Amniotic stem cell (primary cell): ENCODE measurements at regions not wholly inside any gene's neighbourhood (a gene's known extent, or its start where the extent isn't known, plus 50 kb on each side); places are given as distances from the start of the nearest gene placed in this dataset.
"Not testable (repeated sequence)": the region's sequence is repeated elsewhere in the genome, so short reads cannot be mapped to it uniquely, and the experiment has no call there.

ENCODE experiments used
- DNase-seq: peaks from one replicate; lab custom pipeline; 2025; lab: John Stamatoyannopoulos, UW

GRCh38 chr16:16624367-16624766 is 245.4 kb downstream of the NPIPA7 start:
- DNase-seq: not testable (repeated sequence)

- DNase-seq: not testable (repeated sequence)
Measured at GRCh38 chr16:16625140-16625539, 246.2 kb downstream of the NPIPA7 start.

GRCh38 chr16:16627865-16628264 is 248.9 kb downstream of the NPIPA7 start:
- DNase-seq: not testable (repeated sequence)

GRCh38 chr16:16638231-16638630 is 259.3 kb downstream of the NPIPA7 start:
- DNase-seq: not testable (repeated sequence)

- DNase-seq: not testable (repeated sequence)
Measured at GRCh38 chr16:16638714-16639113, 259.8 kb downstream of the NPIPA7 start.

DNA sequence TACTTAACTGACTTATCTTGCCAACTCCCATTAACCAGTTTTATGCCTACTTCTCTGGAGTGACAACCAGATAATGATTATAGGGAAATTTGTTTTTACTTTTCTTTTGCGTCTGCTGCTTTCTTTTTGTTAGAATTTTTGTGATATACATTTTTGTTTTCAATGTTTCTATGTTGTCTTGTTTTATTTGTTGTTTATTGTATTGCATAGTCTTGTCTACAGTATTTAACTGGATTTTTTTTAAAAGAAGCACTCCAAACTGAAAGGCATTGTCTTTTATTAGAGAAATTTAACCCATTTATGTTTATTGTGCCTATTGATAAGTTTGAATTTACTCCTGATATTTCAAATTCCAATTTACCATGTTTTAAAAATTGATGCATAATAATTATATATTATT is 264.9 kb downstream of the NPIPA7 start:
- not testable (repeated sequence) for DNase-seq

DNA sequence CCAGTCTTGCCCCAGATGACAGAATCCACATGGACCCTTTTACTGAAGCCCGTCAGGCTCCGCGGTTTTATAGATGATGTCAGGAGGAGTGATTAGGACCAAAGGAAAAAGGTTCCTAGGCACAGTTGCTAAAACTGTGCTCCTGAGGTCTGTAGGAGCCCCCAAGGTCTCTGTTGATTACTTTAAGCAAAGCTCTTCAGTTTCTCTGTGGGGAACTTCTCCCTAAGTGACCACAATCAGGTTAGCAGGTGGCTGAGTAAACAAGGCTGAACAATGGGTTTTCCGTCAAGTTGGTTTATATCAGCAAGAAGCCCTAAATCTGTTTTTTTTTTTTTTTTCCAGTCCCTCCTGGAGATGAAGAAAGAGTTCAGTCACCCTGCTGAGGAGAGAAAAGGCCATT is 269.1 kb downstream of the NPIPA7 start:
- DNase-seq: not testable (repeated sequence)

- DNase-seq: not testable (repeated sequence)
Measured at GRCh38 chr16:16672180-16672812, 293.4 kb downstream of the NPIPA7 start.

GRCh38 chr16:16674820-16675219 is 295.9 kb downstream of the NPIPA7 start:
- DNase-seq: not testable (repeated sequence)

GRCh38 chr16:16721849-16722248 is 342.9 kb downstream of the NPIPA7 start:
- not testable (repeated sequence) for DNase-seq

DNA sequence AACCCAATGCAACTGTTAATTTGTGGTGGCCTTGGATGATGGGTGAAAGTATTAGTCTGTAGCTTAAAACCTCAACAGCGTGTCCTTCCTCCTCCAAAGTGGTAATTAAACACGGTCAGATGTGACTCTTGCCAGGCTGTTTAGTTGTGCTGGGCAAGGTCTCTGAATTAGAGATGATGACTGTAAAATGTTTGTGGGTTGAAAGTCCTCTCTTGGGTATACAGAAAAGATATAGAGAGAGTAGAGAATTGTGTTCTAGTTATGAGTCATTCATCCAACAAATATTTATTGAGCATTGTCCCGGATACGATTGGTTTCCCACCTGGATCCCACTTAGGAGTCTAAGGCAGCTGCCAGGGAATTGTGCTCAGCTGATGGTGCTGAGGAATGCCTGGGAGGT is 343.7 kb downstream of the NPIPA7 start:
- DNase-seq: not testable (repeated sequence)

GRCh38 chr16:16723819-16724519 is 345.0 kb downstream of the NPIPA7 start:
- DNase-seq: not testable (repeated sequence)

- not testable (repeated sequence) for DNase-seq
Measured at GRCh38 chr16:16727048-16727447, 348.1 kb downstream of the NPIPA7 start.

GRCh38 chr16:16742573-16742972 is 363.6 kb downstream of the NPIPA7 start:
- not testable (repeated sequence) for DNase-seq

DNA sequence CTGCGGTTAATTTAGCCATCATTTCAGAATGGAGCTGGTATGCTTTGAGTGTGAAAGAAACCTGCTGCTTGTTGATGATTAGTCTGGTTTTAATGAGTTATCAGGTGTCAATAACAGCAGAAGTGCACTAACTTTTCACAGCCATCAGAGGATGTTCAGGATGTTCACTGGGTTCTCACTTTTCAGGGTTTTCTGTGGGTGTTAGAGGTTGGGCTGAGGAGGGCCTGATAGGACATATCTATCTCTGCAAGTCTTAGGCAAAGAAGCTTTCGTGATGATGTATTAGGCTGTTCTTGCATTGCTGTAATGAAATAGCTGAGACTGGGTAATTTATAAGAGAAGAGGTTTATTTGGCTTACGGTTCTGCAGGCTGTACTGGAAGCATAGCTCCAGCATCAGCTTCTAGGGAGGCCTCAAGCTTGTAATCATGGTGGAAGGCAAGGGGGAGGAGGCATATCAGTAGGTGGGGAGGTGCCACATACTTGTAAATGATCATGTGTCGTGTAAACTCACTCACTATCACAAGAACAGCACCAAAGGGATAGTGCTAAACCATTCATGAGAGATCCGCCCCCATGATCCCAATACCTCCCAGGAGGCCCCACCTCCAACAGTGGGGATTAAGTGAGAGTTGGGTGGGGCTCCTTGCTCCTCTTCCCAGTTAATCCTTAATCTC is 376.2 kb downstream of the NPIPA7 start:
- not testable (repeated sequence) for DNase-seq

GRCh38 chr16:16763449-16763848 is 384.5 kb downstream of the NPIPA7 start:
- DNase-seq: no peak

- not testable (repeated sequence) for DNase-seq
Measured at GRCh38 chr16:16770717-16771116, 391.8 kb downstream of the NPIPA7 start.

DNA sequence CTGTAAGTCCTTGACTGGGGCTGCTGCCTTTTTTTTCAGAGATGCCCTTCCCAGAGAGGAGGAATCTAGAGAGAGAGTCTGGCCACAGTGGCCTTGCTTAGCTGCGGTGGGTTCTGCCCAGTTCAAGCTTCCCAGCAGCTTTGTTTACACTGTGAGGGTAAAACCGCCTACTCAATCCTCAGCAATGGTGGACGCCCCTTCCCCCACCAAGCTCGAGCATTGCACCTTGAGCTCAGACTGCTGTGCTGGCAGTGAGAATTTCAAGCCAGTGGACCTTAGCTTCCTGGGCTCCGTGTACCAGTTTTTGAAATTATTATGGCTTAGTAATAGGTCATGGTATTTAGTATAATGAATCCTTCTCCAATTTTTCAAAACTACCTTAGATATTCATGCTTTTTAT is 395.4 kb downstream of the NPIPA7 start:
- DNase-seq: no peak

GRCh38 chr16:16778332-16778731 is 399.4 kb downstream of the NPIPA7 start:
- no peak for DNase-seq

DNA sequence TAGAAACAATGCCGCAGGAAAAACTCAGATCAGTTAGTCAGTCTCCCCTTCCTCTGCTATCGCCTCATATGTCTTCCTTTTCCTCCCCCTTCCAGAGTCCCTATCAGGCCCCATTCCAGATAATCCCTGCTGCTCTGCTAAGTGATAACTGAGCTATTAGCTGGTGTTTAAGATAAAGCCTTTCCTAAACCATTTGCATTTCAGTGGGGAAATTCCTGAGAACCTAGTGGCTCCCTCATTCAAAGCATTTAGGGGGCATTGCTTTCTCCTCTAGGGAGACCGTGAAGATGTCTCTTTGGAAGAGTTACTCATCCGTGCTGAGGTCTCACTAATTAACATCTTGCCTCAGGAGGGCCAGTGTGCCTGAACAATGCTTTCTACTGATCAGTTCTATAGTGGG is 401.6 kb downstream of the NPIPA7 start:
- DNase-seq: no peak

DNA sequence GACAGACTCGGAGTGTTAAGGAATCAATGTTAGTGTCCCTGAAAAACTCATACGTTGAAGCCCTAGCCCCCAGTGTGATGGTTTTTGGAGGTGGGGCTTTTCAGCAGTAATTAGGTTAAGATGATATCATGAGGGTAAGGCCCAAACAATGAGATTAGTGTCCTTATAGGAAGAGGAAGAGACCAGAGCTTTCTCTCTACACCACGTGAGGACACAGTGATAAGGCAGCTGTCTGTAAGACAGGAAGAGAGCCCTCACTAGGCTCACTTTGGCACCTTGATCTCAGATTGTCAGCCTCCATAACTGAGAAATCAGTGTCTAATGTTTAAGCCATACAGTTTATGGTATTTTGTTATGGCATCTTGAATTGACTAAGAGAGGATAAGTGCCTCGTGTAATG is 403.2 kb downstream of the NPIPA7 start:
- DNase-seq: no peak

- DNase-seq: no peak
Measured at GRCh38 chr16:16788004-16788403, 409.1 kb downstream of the NPIPA7 start.

GRCh38 chr16:16790597-16790996 is 411.7 kb downstream of the NPIPA7 start:
- DNase-seq: no peak
